ENCODE measurements at regions not wholly inside any gene's neighbourhood (a gene's known extent, or its start where the extent isn't known, plus 50 kb on each side); places are given as distances from the start of the nearest gene placed in this dataset.

GRCh38 chr2:204114295-204115136, 178.0 kb downstream of the ICOS start:
- no peak for TF ChIP-seq ZNF232 (CRISPR knock-in tag; IDR thresholded peaks at IDR 0.05)
- TF ChIP-seq CTCF (IDR thresholded peaks at IDR 0.05), result no peak
- TF ChIP-seq ESRRA (CRISPR knock-in tag; IDR thresholded peaks at IDR 0.05; ENCODE audit: borderline replicate concordance), result no peak
- TF ChIP-seq ATF2 (CRISPR knock-in tag; IDR thresholded peaks at IDR 0.05; ENCODE audit: borderline replicate concordance, low read depth), result no peak
- TF ChIP-seq JAZF1 (CRISPR knock-in tag; IDR thresholded peaks at IDR 0.05), result no peak
- no peak for TF ChIP-seq NFYB (CRISPR knock-in tag; conservative IDR thresholded peaks at IDR 0.05; ENCODE audit: low read depth)
- TF ChIP-seq MAX (CRISPR knock-in tag; IDR thresholded peaks at IDR 0.05), result no peak
- TF ChIP-seq USF2 (CRISPR knock-in tag; IDR thresholded peaks at IDR 0.05), result no peak
- no peak for TF ChIP-seq ARID4B (CRISPR knock-in tag; IDR thresholded peaks at IDR 0.05; ENCODE audit: borderline replicate concordance)
- TF ChIP-seq NFATC4 (CRISPR knock-in tag; IDR thresholded peaks at IDR 0.05), result no peak
- TF ChIP-seq TCF7 (CRISPR knock-in tag; IDR thresholded peaks at IDR 0.05; ENCODE audit: low read depth), result no peak
- TF ChIP-seq ATF3 (CRISPR knock-in tag; conservative IDR thresholded peaks at IDR 0.05), result no peak
